ENCODE measurements at regions not wholly inside any gene's neighbourhood (a gene's known extent, or its start where the extent isn't known, plus 50 kb on each side); places are given as distances from the start of the nearest gene placed in this dataset.

GRCh38 chr13:90400372-90400771 is 947.1 kb upstream of the MIR17HG start:
- TF ChIP-seq POLR2A (IDR thresholded peaks at IDR 0.05), result no peak
- TF ChIP-seq CTCF (IDR thresholded peaks at IDR 0.05), result no peak
- intact Hi-C loops (cut with DNase I), result no loop called here
- no peaks in the 10 kb centered on the region for H3K9me3 ChIP-seq
- no peak overlapping the region for H3K4me3 ChIP-seq
- H3K27ac ChIP-seq, result no peak overlapping the region
- no peak for ATAC-seq
- H3K27me3 ChIP-seq, result no peaks in the 10 kb centered on the region
- DNase-seq, result no peak
- no peaks in the 10 kb centered on the region for H3K4me1 ChIP-seq
- no peaks in the 10 kb centered on the region for H3K36me3 ChIP-seq

- no peaks in the 10 kb centered on the region for H3K4me1 ChIP-seq
- H3K9me3 ChIP-seq, result no peaks in the 10 kb centered on the region
- no peaks in the 10 kb centered on the region for H3K36me3 ChIP-seq
- TF ChIP-seq CTCF (IDR thresholded peaks at IDR 0.05) (no peak), POLR2A (IDR thresholded peaks at IDR 0.05) (no peak)
- DNase-seq (no peak), ATAC-seq (no peak)
- H3K4me3 ChIP-seq, result no peak overlapping the region
- H3K27me3 ChIP-seq, result no peaks in the 10 kb centered on the region
- H3K27ac ChIP-seq, result no peak overlapping the region
- intact Hi-C loops (cut with DNase I), result no loop called here
Measured at GRCh38 chr13:90401150-90401549, 946.3 kb upstream of the MIR17HG start.

GRCh38 chr13:90402102-90402501 is 945.4 kb upstream of the MIR17HG start:
- no peak for DNase-seq
- Histone ChIP-seq H3K27me3 (no peaks in the 10 kb centered on the region), H3K4me1 (no peaks in the 10 kb centered on the region), H3K4me3 (no peak overlapping the region), H3K27ac (no peak overlapping the region), H3K9me3 (no peaks in the 10 kb centered on the region), H3K36me3 (no peaks in the 10 kb centered on the region)
- WGBS (ENCODE audit: insufficient coverage, low coverage, low lambda C conversion rate, missing lambda C conversion rate), result 45% methylated on average over 1 of the region's 1 CpG
- intact Hi-C loops (cut with DNase I), result no loop called here
- ATAC-seq, result no peak
- no peak for TF ChIP-seq CTCF (IDR thresholded peaks at IDR 0.05)
- no peak for TF ChIP-seq POLR2A (IDR thresholded peaks at IDR 0.05)

GRCh38 chr13:90402613-90403012 is 944.9 kb upstream of the MIR17HG start:
- DNase-seq (no peak), ATAC-seq (no peak)
- Histone ChIP-seq H3K4me1 (no peaks in the 10 kb centered on the region), H3K36me3 (no peaks in the 10 kb centered on the region), H3K4me3 (no peak overlapping the region), H3K27ac (no peak overlapping the region), H3K27me3 (no peaks in the 10 kb centered on the region), H3K9me3 (no peaks in the 10 kb centered on the region)
- no peak for TF ChIP-seq POLR2A (IDR thresholded peaks at IDR 0.05)
- TF ChIP-seq CTCF (IDR thresholded peaks at IDR 0.05), result no peak
- 48% methylated on average over 1 of the region's 1 CpG for WGBS (ENCODE audit: insufficient coverage, low coverage, low lambda C conversion rate, missing lambda C conversion rate)
- intact Hi-C loops (cut with DNase I), result no loop called here

GRCh38 chr13:90403330-90404082 is 944.0 kb upstream of the MIR17HG start:
- intact Hi-C loops (cut with DNase I), result no loop called here
- Histone ChIP-seq H3K4me3 (no peak overlapping the region), H3K27ac (no peak overlapping the region), H3K36me3 (no peaks in the 10 kb centered on the region), H3K9me3 (no peaks in the 10 kb centered on the region), H3K4me1 (no peaks in the 10 kb centered on the region), H3K27me3 (no peaks in the 10 kb centered on the region)
- no peak for ATAC-seq
- no peak for TF ChIP-seq CTCF (IDR thresholded peaks at IDR 0.05)
- no peak for TF ChIP-seq POLR2A (IDR thresholded peaks at IDR 0.05)
- no peak for DNase-seq
- WGBS (ENCODE audit: insufficient coverage, low coverage, low lambda C conversion rate, missing lambda C conversion rate), result 85% methylated on average over 3 of the region's 14 CpGs
